RWPE2 (cell line): ENCODE measurements at regions not wholly inside any gene's neighbourhood (a gene's known extent, or its start where the extent isn't known, plus 50 kb on each side); places are given as distances from the start of the nearest gene placed in this dataset.

Source experiments
- ATAC-seq: fragments of 200-7000 bp; cut with Tn5 transposase; 3 replicates; pipeline ENCODE4 v1.9.1; 2021; ENCODE audit warnings: low read depth
- DNase-seq: peaks from one replicate; pipeline ENCODE4 v3.0.0-alpha.2; 2020; ENCODE audit warnings: low spot score
- H3K27ac ChIP-seq: fragments of 450-650 bp; 2 replicates; pipeline ENCODE4 v1.5.1; 2017; ENCODE audit warnings: mild to moderate bottlenecking; ENCODE audit not compliant: poor library complexity, severe bottlenecking
- H3K27me3 ChIP-seq: fragments of 250-450 bp; sonication (Bioruptor Pico); 2 replicates; pipeline ENCODE4 v1.5.1; 2021; ENCODE audit warnings: mild to moderate bottlenecking, moderate library complexity; ENCODE audit not compliant: insufficient read depth, poor library complexity, severe bottlenecking
- H3K36me3 ChIP-seq: fragments of 250-450 bp; sonication (Bioruptor Pico); 2 replicates; pipeline ENCODE4 v1.5.1; 2020; ENCODE audit warnings: low read depth, mild to moderate bottlenecking, moderate library complexity
- H3K4me1 ChIP-seq: fragments of 250-450 bp; sonication (Bioruptor Pico); 2 replicates; pipeline ENCODE4 v1.5.1; 2021; ENCODE audit warnings: mild to moderate bottlenecking, moderate library complexity; ENCODE audit not compliant: insufficient read depth, poor library complexity, severe bottlenecking
- H3K4me3 ChIP-seq: fragments of 250-450 bp; sonication (Bioruptor Pico); 2 replicates; pipeline ENCODE4 v1.5.1; 2021; ENCODE audit warnings: mild to moderate bottlenecking, moderate library complexity; ENCODE audit not compliant: severe bottlenecking
- H3K9me3 ChIP-seq: fragments of 250-450 bp; sonication (Bioruptor Pico); 2 replicates; pipeline ENCODE4 v1.5.1; 2021; ENCODE audit warnings: mild to moderate bottlenecking, moderate library complexity; ENCODE audit not compliant: severe bottlenecking
- CTCF ChIP-seq: fragments of 450-650 bp; IDR thresholded peaks from one replicate; pipeline ENCODE4 v1.5.1; 2017; ENCODE audit warnings: mild to moderate bottlenecking, moderate library complexity; ENCODE audit not compliant: poor library complexity, severe bottlenecking

GRCh38 chr2:33681364-33681757 is 82.3 kb upstream of the FAM98A start:
- no peaks in the 10 kb centered on the region for H3K4me1 ChIP-seq
- peak; percentile 56 for TF ChIP-seq CTCF
- no peaks in the 10 kb centered on the region for H3K9me3 ChIP-seq
- no peaks in the 10 kb centered on the region for H3K36me3 ChIP-seq
- no peak overlapping the region for H3K4me3 ChIP-seq
- no peaks in the 10 kb centered on the region for H3K27me3 ChIP-seq
- DNase-seq (no peak), ATAC-seq (no peak)
- no peak overlapping the region for H3K27ac ChIP-seq

GRCh38 chr2:33680644-33681363 is 81.7 kb upstream of the FAM98A start:
- Histone ChIP-seq H3K36me3 (no peaks in the 10 kb centered on the region), H3K4me3 (no peak overlapping the region), H3K27me3 (no peaks in the 10 kb centered on the region), H3K9me3 (no peaks in the 10 kb centered on the region), H3K27ac (no peak overlapping the region), H3K4me1 (no peaks in the 10 kb centered on the region)
- ATAC-seq (no peak), DNase-seq (no peak)
- TF ChIP-seq CTCF = no peak

GRCh38 chr2:33678436-33678835 is 79.3 kb upstream of the FAM98A start:
- ATAC-seq = no peak
- DNase-seq = no peak
- no peak for TF ChIP-seq CTCF
- Histone ChIP-seq H3K27ac (no peak overlapping the region), H3K4me3 (no peak overlapping the region), H3K9me3 (no peaks in the 10 kb centered on the region), H3K36me3 (no peaks in the 10 kb centered on the region), H3K27me3 (no peaks in the 10 kb centered on the region), H3K4me1 (no peaks in the 10 kb centered on the region)

GRCh38 chr2:33673937-33674336 is 74.8 kb upstream of the FAM98A start:
- no peaks in the 10 kb centered on the region for H3K4me1 ChIP-seq
- H3K36me3 ChIP-seq = no peaks in the 10 kb centered on the region
- no peaks in the 10 kb centered on the region for H3K9me3 ChIP-seq
- ATAC-seq = no peak; the same call in 2 of the 3 replicates
- no peaks in the 10 kb centered on the region for H3K27me3 ChIP-seq
- peak; percentile 50 for TF ChIP-seq CTCF
- DNase-seq = no peak
- H3K27ac ChIP-seq = no peak overlapping the region
- H3K4me3 ChIP-seq = no peak overlapping the region

GRCh38 chr2:33672896-33673295 is 73.8 kb upstream of the FAM98A start:
- Histone ChIP-seq H3K27me3 (no peaks in the 10 kb centered on the region), H3K4me1 (no peaks in the 10 kb centered on the region), H3K9me3 (no peaks in the 10 kb centered on the region), H3K36me3 (no peaks in the 10 kb centered on the region), H3K4me3 (no peak overlapping the region), H3K27ac (no peak overlapping the region)
- DNase-seq (no peak), ATAC-seq (no peak)
- no peak for TF ChIP-seq CTCF
